Endothelial cell of umbilical vein (primary cell): ENCODE measurements at regions not wholly inside any gene's neighbourhood (a gene's known extent, or its start where the extent isn't known, plus 50 kb on each side); places are given as distances from the start of the nearest gene placed in this dataset.

Experiments used
- BruUV-seq: library from RNA; stranded (reverse); fragments of 400-500 nt; replicated peaks from 2 replicates; lab custom pipeline; 2021; lab: Mats Ljungman, UMichigan
- CTCF ChIA-PET: fragments of 300-600, 350-600 bp; sonication (Branson Sonifier 250); formaldehyde crosslinking; loops from one replicate; lab custom pipeline; 2021; ENCODE audit warnings: antibody characterized with exemption, inconsistent platforms; lab: Charles Lee
- POLR2A ChIA-PET: fragments of 300-600, 350-600 bp; sonication (Branson Sonifier 250); formaldehyde crosslinking; loops from one replicate; lab custom pipeline; 2021; ENCODE audit warnings: antibody characterized with exemption, inconsistent platforms; lab: Charles Lee
- DNase-seq: peaks from one replicate; pipeline ENCODE4 v3.0.0-alpha.2; 2011; ENCODE audit warnings: low read depth, low spot score
- FAIRE-seq: peaks from 2 replicates; lab custom pipeline; 2011; peaks lifted over from hg19 to GRCh38; lab: Jason Lieb, UNC
- H2AFZ ChIP-seq: 2 replicates; pipeline ENCODE4 v1.6.0; 2012; ENCODE audit warnings: low read depth, low read length, control low read depth, inconsistent platforms
- H3K27ac ChIP-seq: 2 replicates; pipeline ENCODE4 v1.5.1; 2011; ENCODE audit warnings: low read depth, mild to moderate bottlenecking, control low read depth, low read length, moderate library complexity; ENCODE audit not compliant: insufficient read depth
- H3K27me3 ChIP-seq, 2 experiments: 2 replicates each; pipeline versions ENCODE4 v1.6.0 to v1.6.1; 2011; ENCODE audit warnings: low read length in 2 of 2, mixed read lengths in 1 of 2; ENCODE audit not compliant: control insufficient read depth in 2 of 2, insufficient read depth in 2 of 2
- H3K36me3 ChIP-seq, 2 experiments: 2 replicates in 1 of 2; 3 replicates in 1 of 2; pipeline ENCODE4 v1.5.1; 2011; ENCODE audit warnings: low read length in 2 of 2, mild to moderate bottlenecking in 1 of 2, moderate library complexity in 1 of 2; ENCODE audit not compliant: control insufficient read depth in 2 of 2, insufficient read depth in 2 of 2; ENCODE audit errors: extremely low read depth in 1 of 2
- H3K4me1 ChIP-seq: 3 replicates; pipeline ENCODE4 v1.5.1; 2011; ENCODE audit warnings: mild to moderate bottlenecking, low read length; ENCODE audit not compliant: control insufficient read depth, insufficient read depth; ENCODE audit errors: extremely low read depth
- H3K4me2 ChIP-seq: 2 replicates; pipeline ENCODE4 v1.6.1; 2011; ENCODE audit warnings: low read length, control low read depth, mixed read lengths; ENCODE audit not compliant: insufficient read depth
- H3K4me3 ChIP-seq, 3 experiments: fragments of 200-600 bp in 1 of 3; sonication (generic), shearing (Covaris generic) in 1 of 3; replicated peaks in 1 of 3; 2 replicates each; pipeline ENCODE4 v1.5.1; 2011 to 2016; ENCODE audit warnings: control low read depth in 3 of 3, low read length in 3 of 3, mild to moderate bottlenecking in 2 of 3, inconsistent platforms in 1 of 3, low read depth in 1 of 3, moderate library complexity in 1 of 3; ENCODE audit not compliant: insufficient read depth in 1 of 3
- H3K79me2 ChIP-seq: 2 replicates; pipeline ENCODE4 v1.6.0; 2012; ENCODE audit warnings: low read length, inconsistent platforms; ENCODE audit not compliant: control insufficient read depth, insufficient read depth
- H3K9ac ChIP-seq: replicated peaks from 2 replicates; pipeline ENCODE3; 2011; ENCODE audit warnings: low read length, control low read depth; ENCODE audit not compliant: insufficient read depth; ENCODE audit errors: extremely low read depth
- H3K9me1 ChIP-seq: replicated peaks from 3 replicates; pipeline ENCODE4 v1.6.0; 2011; ENCODE audit warnings: mild to moderate bottlenecking, low read length; ENCODE audit not compliant: control insufficient read depth, insufficient read depth; ENCODE audit errors: extremely low read depth
- H3K9me3 ChIP-seq: replicated peaks from 2 replicates; pipeline ENCODE4 v1.5.1; 2012; ENCODE audit warnings: low read length, inconsistent platforms; ENCODE audit not compliant: control insufficient read depth, insufficient read depth
- H4K20me1 ChIP-seq: replicated peaks from 2 replicates; pipeline ENCODE3; 2011; ENCODE audit warnings: mild to moderate bottlenecking, low read length; ENCODE audit not compliant: control insufficient read depth, insufficient read depth; ENCODE audit errors: extremely low read depth
- CTCF ChIP-seq, 2 donors: IDR thresholded peaks; 1 replicate in 1 of 2; 2 replicates in 1 of 2; pipeline ENCODE4 v1.5.1; 2011; ENCODE audit warnings: low read length in 2 of 2, mild to moderate bottlenecking in 2 of 2, moderate library complexity in 2 of 2, control low read depth in 1 of 2, inconsistent platforms in 1 of 2, low read depth in 1 of 2; ENCODE audit not compliant: insufficient read depth in 1 of 2; ENCODE audit errors: extremely low read depth in 1 of 2
- EZH2 ChIP-seq: IDR thresholded peaks from 2 replicates; pipeline ENCODE4 v1.6.1; 2012; ENCODE audit warnings: borderline replicate concordance, low read depth, mild to moderate bottlenecking, moderate library complexity, low read length, inconsistent platforms; ENCODE audit not compliant: severe bottlenecking
- FOS ChIP-seq: IDR thresholded peaks from 2 replicates; pipeline ENCODE4 v1.6.1; 2011; ENCODE audit warnings: mild to moderate bottlenecking, low read length, moderate library complexity, borderline replicate concordance; ENCODE audit not compliant: insufficient read depth
- GATA2 ChIP-seq: IDR thresholded peaks from 2 replicates; pipeline ENCODE4 v1.7.0; 2011; ENCODE audit warnings: low read depth, mild to moderate bottlenecking, moderate library complexity, mixed read lengths, low read length; ENCODE audit not compliant: insufficient read length, insufficient read depth
- JUN ChIP-seq: IDR thresholded peaks from 2 replicates; pipeline ENCODE4 v1.6.1; 2011; ENCODE audit warnings: borderline replicate concordance, low read depth; ENCODE audit not compliant: insufficient read length, insufficient read depth
- MYC ChIP-seq: IDR thresholded peaks from one replicate; pipeline ENCODE4 v1.6.1; 2011; ENCODE audit warnings: mild to moderate bottlenecking, low read depth, low read length
- POLR2A ChIP-seq: IDR thresholded peaks from 2 replicates; pipeline ENCODE4 v1.6.1; 2012; ENCODE audit warnings: low read depth, mild to moderate bottlenecking, control low read depth, low read length
- POLR2AphosphoS5 ChIP-seq: IDR thresholded peaks from 2 replicates; pipeline ENCODE4 v1.6.1; 2012; ENCODE audit warnings: low read depth, mild to moderate bottlenecking, control low read depth, low read length, moderate library complexity; ENCODE audit not compliant: insufficient read depth
- dilution Hi-C: fragments of 300-500 bp; cut with MboI; formaldehyde crosslinking; loops from one replicate; pipeline ENCODE4 v1.15.0; 2019; ENCODE audit warnings: low sequenced_read_pairs; ENCODE audit not compliant: extremely low pct_ligation_motif_present
- intact Hi-C: fragments of 100-400 bp; cut with micrococcal nuclease; formaldehyde crosslinking; loops from one replicate; pipeline ENCODE4 v1.10.0; 2022
- TF ChIP-seq, protein P1 (sequence below): IDR thresholded peaks from 2 replicates; pipeline ENCODE4 v1.6.1; 2011; ENCODE audit not compliant: insufficient read depth, insufficient read length

- Histone ChIP-seq H3K9ac (no peak overlapping the region), H3K4me1 (peaks cover 5% of the 10 kb centered on the region), H3K4me2 (no peak overlapping the region), H3K27me3 (no peaks in the 10 kb centered on the region), H2AFZ (no peak overlapping the region), H3K9me1 (no peaks in the 10 kb centered on the region), H4K20me1 (no peaks in the 10 kb centered on the region), H3K4me3 (no peak overlapping the region), H3K9me3 (no peaks in the 10 kb centered on the region), H3K36me3 (no peaks in the 10 kb centered on the region), H3K79me2 (no peaks in the 10 kb centered on the region), H3K27ac (no peak overlapping the region)
- dilution Hi-C loops: no loop called here
- no peak for DNase-seq
- ChIA-PET POLR2A (no interaction called here), CTCF (no interaction called here)
- TF ChIP-seq EZH2 (no peak), CTCF (IDR thresholded peaks at IDR 0.05; ENCODE audit: extremely low read depth in 1 of 2, insufficient read depth in 1 of 2, low read depth in 1 of 2, low read length in 2 of 2) (no peak), FOS (no peak), POLR2A (no peak), GATA2 (no peak), JUN (no peak), POLR2AphosphoS5 (no peak), MYC (no peak)
- TF ChIP-seq, protein P1, sequence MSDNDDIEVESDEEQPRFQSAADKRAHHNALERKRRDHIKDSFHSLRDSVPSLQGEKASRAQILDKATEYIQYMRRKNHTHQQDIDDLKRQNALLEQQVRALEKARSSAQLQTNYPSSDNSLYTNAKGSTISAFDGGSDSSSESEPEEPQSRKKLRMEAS: no peak
- intact Hi-C loops: no loop called here
- FAIRE-seq: no peak
- BruUV-seq: no TSS peak
These were observed 325.9 kb upstream of the DAB2 start for GRCh38 chr5:39750661-39751060.
